Effector memory CD4-positive, alpha-beta T cell (primary cell): ENCODE measurements at regions not wholly inside any gene's neighbourhood (a gene's known extent, or its start where the extent isn't known, plus 50 kb on each side); places are given as distances from the start of the nearest gene placed in this dataset.

Source experiments
- DNase-seq, 3 donors: peaks; one replicate each; pipeline ENCODE4 v3.0.0-alpha.2; 2020
- H3K27ac ChIP-seq: 2 replicates; pipeline ENCODE4 v1.7.0; 2013; ENCODE audit warnings: mild to moderate bottlenecking, low read length, moderate library complexity; ENCODE audit not compliant: insufficient read depth, poor library complexity, severe bottlenecking
- H3K27me3 ChIP-seq: replicated peaks from 2 replicates; pipeline ENCODE4 v1.7.0; 2013; ENCODE audit warnings: mild to moderate bottlenecking, low read length; ENCODE audit not compliant: insufficient read depth, control insufficient read depth, poor library complexity, severe bottlenecking
- H3K36me3 ChIP-seq: 2 replicates; pipeline ENCODE4 v1.7.0; 2013; ENCODE audit warnings: mild to moderate bottlenecking, low read length, moderate library complexity; ENCODE audit not compliant: control insufficient read depth, insufficient read depth
- H3K4me1 ChIP-seq: 2 replicates; pipeline ENCODE4 v1.7.0; 2013; ENCODE audit warnings: low read length, mild to moderate bottlenecking; ENCODE audit not compliant: control insufficient read depth, insufficient read depth, poor library complexity, severe bottlenecking
- H3K4me3 ChIP-seq: 2 replicates; pipeline ENCODE4 v1.7.0; 2013; ENCODE audit warnings: low read length, low read depth, mild to moderate bottlenecking; ENCODE audit not compliant: insufficient read depth, poor library complexity, severe bottlenecking
- H3K9me3 ChIP-seq: 2 replicates; pipeline ENCODE4 v1.7.0; 2013; ENCODE audit warnings: mild to moderate bottlenecking, low read length, moderate library complexity; ENCODE audit not compliant: control insufficient read depth

DNA sequence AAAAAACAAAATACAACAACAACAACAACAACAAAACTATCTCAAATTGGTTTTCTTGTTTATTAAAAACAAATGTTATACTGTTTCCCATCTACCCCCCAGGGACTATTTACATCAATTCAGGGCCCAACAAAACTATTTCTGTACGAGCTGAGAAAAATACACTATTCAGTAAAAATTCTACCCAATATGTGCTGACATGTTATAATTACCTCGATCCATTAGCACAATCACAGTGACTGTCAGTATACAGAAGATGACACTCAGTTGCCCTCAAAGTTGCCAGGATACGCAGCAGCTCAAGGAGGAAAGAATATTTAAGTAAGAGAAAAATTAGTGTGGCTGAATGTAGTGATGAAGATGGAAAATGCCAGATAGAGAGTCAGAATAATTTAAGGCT, 150.1 kb downstream of the COX18 start:
- no peak for DNase-seq
- Histone ChIP-seq H3K27ac (no peak overlapping the region), H3K36me3 (no peaks in the 10 kb centered on the region), H3K27me3 (no peaks in the 10 kb centered on the region), H3K4me1 (no peaks in the 10 kb centered on the region), H3K4me3 (no peak overlapping the region), H3K9me3 (no peaks in the 10 kb centered on the region)

DNA sequence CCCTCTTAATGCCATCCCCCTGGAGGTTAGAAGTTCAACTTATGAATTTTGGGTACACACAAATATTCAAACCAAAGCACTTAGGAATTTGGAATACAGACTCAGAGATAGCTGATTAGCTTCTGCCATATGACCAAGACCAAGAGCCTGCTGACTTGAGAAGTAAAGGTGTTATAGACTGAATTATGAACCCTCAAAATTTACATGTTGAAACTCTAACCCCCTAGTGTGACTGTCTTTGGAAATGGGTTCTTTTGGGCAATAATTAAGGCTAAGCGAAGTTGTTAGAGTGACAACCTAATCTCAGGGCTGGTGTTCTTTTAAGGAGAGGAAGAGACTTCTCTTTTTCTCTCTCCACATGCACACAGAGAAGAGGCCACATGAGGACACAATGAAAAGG, 151.2 kb downstream of the COX18 start:
- DNase-seq = no peak
- no peaks in the 10 kb centered on the region for H3K27me3 ChIP-seq

DNA sequence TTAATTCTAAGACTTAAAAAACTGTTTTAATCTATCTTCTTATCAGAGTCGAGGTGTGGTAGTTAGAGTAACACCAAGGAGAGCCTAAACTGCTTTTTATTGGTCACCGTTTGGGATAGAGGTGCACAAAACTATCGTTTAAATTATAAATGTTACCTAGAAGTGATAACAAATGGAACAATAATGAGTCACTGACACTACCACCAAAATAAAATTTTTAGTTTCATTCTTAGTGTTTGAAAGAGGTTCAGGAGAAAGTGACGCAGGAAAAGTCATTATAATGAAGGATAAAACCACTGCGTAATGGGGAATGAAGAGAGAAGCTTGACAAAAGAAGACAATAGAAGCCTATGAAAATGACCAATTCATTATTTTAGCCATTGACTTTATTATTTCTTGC, 158.2 kb downstream of the COX18 start:
- Histone ChIP-seq H3K36me3 (no peaks in the 10 kb centered on the region), H3K9me3 (no peaks in the 10 kb centered on the region), H3K27ac (no peak overlapping the region), H3K4me3 (no peak overlapping the region), H3K27me3 (no peaks in the 10 kb centered on the region), H3K4me1 (no peaks in the 10 kb centered on the region)
- DNase-seq = no peak

More for the DNA sequence above, 151.2 kb downstream of the COX18 start:
- no peaks in the 10 kb centered on the region for H3K9me3 ChIP-seq
- no peaks in the 10 kb centered on the region for H3K36me3 ChIP-seq
- H3K4me3 ChIP-seq = no peak overlapping the region
- H3K27ac ChIP-seq = no peak overlapping the region
- H3K4me1 ChIP-seq = no peaks in the 10 kb centered on the region

DNA sequence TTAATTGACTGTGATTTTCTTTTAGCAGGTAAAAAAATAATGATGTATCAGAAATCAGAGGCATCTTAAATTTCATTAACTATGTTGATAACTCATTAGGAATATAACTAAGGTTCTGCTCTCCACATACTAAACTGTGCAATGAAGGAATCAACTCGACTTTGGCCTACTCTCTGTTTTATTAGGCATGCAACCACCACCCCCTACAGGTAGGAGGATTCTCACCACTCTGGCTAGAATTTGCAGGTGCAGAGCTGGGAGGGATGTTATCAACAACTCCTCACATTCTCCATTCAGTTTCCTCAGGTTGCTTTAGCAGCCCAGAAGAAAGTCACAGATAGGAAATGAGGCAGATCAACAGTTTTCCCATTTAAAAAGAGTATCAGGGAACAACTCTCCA, 160.1 kb downstream of the COX18 start:
- no peaks in the 10 kb centered on the region for H3K36me3 ChIP-seq
- H3K4me1 ChIP-seq = no peaks in the 10 kb centered on the region
- H3K27ac ChIP-seq = no peak overlapping the region
- no peaks in the 10 kb centered on the region for H3K27me3 ChIP-seq
- no peak overlapping the region for H3K4me3 ChIP-seq
- no peaks in the 10 kb centered on the region for H3K9me3 ChIP-seq
- DNase-seq = no peak

- H3K36me3 ChIP-seq = no peaks in the 10 kb centered on the region
- no peaks in the 10 kb centered on the region for H3K4me1 ChIP-seq
- H3K4me3 ChIP-seq = no peak overlapping the region
Measured at GRCh38 chr4:72902354-72902753, 167.2 kb downstream of the COX18 start.

DNA sequence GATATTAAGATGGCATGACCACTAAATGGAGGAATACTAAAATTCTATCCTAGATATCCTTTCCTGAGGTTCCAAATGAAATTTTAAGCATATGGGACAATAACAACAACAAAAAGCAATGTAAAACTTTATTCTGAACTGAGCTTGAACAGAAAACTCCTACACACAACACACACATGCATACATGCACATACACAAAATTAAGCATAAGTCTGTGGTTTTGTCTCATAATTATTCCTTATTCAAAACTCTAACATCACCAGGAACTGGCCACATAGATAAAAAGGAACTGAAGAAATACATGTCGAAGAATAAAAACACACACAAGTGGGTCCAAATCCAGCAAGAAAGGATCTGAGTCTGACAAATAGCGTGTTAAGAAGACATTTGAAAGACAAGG, 168.0 kb downstream of the COX18 start:
- Histone ChIP-seq H3K27me3 (no peaks in the 10 kb centered on the region), H3K36me3 (no peaks in the 10 kb centered on the region), H3K9me3 (no peaks in the 10 kb centered on the region), H3K4me3 (no peak overlapping the region), H3K27ac (no peak overlapping the region), H3K4me1 (no peaks in the 10 kb centered on the region)
- DNase-seq = no peak

More at GRCh38 chr4:72902354-72902753, 167.2 kb downstream of the COX18 start:
- Histone ChIP-seq H3K27me3 (no peaks in the 10 kb centered on the region), H3K27ac (no peak overlapping the region), H3K9me3 (no peaks in the 10 kb centered on the region)
- no peak for DNase-seq

- H3K4me1 ChIP-seq = no peaks in the 10 kb centered on the region
- no peaks in the 10 kb centered on the region for H3K27me3 ChIP-seq
- no peaks in the 10 kb centered on the region for H3K36me3 ChIP-seq
- no peak overlapping the region for H3K4me3 ChIP-seq
- no peaks in the 10 kb centered on the region for H3K9me3 ChIP-seq
- DNase-seq = no peak
- no peak overlapping the region for H3K27ac ChIP-seq
Measured at GRCh38 chr4:72900952-72901351, 168.6 kb downstream of the COX18 start.

DNA sequence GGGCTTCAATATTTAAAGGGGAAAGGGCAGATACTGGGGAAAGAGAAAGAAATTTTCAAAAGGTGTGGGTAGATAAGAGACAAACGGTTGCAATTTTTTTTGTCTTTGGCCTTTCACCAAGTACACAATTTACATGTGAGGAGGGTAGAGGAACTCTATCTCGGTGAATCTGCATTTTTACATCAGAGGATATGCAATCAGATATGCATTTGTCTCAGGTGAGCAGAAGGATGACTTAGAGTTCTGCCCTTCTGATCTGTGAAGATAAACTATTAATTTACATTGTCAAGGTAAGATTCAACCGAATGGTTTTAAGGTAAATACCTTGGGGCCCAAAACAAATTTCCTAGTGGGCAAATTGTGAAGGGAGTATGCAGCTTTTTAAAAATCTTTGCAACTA, 169.9 kb downstream of the COX18 start:
- Histone ChIP-seq H3K9me3 (no peaks in the 10 kb centered on the region), H3K4me1 (no peaks in the 10 kb centered on the region), H3K27me3 (no peaks in the 10 kb centered on the region)

GRCh38 chr4:72899214-72899613, 170.3 kb downstream of the COX18 start:
- Histone ChIP-seq H3K9me3 (no peaks in the 10 kb centered on the region), H3K36me3 (no peaks in the 10 kb centered on the region), H3K4me3 (no peak overlapping the region), H3K27ac (no peak overlapping the region), H3K4me1 (no peaks in the 10 kb centered on the region), H3K27me3 (no peaks in the 10 kb centered on the region)
- DNase-seq = no peak

More for the DNA sequence above, 169.9 kb downstream of the COX18 start:
- Histone ChIP-seq H3K36me3 (no peaks in the 10 kb centered on the region), H3K4me3 (no peak overlapping the region), H3K27ac (no peak overlapping the region)
- DNase-seq = no peak

DNA sequence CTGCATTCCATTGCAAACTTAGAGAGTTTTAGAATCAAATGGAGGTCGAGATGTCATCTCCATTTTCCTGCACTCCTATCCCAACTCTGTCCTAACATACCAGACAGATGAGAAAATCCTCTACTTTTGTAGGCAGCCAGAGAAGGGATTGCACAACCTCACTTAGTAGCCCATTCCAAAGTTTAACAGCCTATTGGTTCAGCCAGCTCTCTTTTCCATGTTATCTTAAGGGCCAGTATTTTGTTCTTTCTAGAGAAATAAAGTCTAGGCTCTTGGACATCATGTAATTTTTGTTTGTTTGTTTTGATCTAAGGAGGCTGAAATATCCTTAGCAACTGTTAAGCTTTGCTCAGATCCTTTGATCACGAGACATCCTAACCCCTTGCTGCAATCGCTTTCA, 173.0 kb downstream of the COX18 start:
- Histone ChIP-seq H3K4me3 (no peak overlapping the region), H3K27me3 (no peaks in the 10 kb centered on the region), H3K4me1 (no peaks in the 10 kb centered on the region), H3K9me3 (no peaks in the 10 kb centered on the region), H3K27ac (no peak overlapping the region), H3K36me3 (no peaks in the 10 kb centered on the region)
- DNase-seq = no peak

- no peak for DNase-seq
Measured at GRCh38 chr4:72895408-72895807, 174.1 kb downstream of the COX18 start.

More at GRCh38 chr4:72895408-72895807, 174.1 kb downstream of the COX18 start:
- Histone ChIP-seq H3K27ac (no peak overlapping the region), H3K27me3 (no peaks in the 10 kb centered on the region), H3K36me3 (no peaks in the 10 kb centered on the region), H3K4me1 (no peaks in the 10 kb centered on the region), H3K4me3 (no peak overlapping the region), H3K9me3 (no peaks in the 10 kb centered on the region)
